ENCODE measurements at regions not wholly inside any gene's neighbourhood (a gene's known extent, or its start where the extent isn't known, plus 50 kb on each side); places are given as distances from the start of the nearest gene placed in this dataset.
"Not testable (repeated sequence)": the region's sequence is repeated elsewhere in the genome, so short reads cannot be mapped to it uniquely, and the experiment has no call there.

- not testable (repeated sequence) for DNase-seq (ENCODE audit: low read depth)
These were observed 63.1 kb downstream of the TRIM43 start for GRCh38 chr2:95654897-95655296.

- DNase-seq (ENCODE audit: low read depth), result not testable (repeated sequence)
These were observed 64.8 kb downstream of the TRIM43 start for GRCh38 chr2:95656553-95656952.

- DNase-seq (ENCODE audit: low read depth), result not testable (repeated sequence)
These were observed 66.1 kb downstream of the TRIM43 start for GRCh38 chr2:95657937-95658336.

- DNase-seq (ENCODE audit: low read depth), result not testable (repeated sequence)
These were observed 69.2 kb downstream of the TRIM43 start for GRCh38 chr2:95660766-95661562.

- not testable (repeated sequence) for DNase-seq (ENCODE audit: low read depth)
These were observed 72.0 kb downstream of the TRIM43 start for GRCh38 chr2:95663471-95664441.

- DNase-seq (ENCODE audit: low read depth), result not testable (repeated sequence)
These were observed 74.8 kb downstream of the TRIM43 start for GRCh38 chr2:95666636-95667035.

- DNase-seq (ENCODE audit: low read depth), result no peak
These were observed 75.7 kb downstream of the TRIM43 start for GRCh38 chr2:95667480-95667879.

GRCh38 chr2:95668934-95669333 is 77.1 kb downstream of the TRIM43 start:
- DNase-seq (ENCODE audit: low read depth), result not testable (repeated sequence)

GRCh38 chr2:95669441-95669991 is 77.7 kb downstream of the TRIM43 start:
- DNase-seq (ENCODE audit: low read depth), result no peak

GRCh38 chr2:95670167-95670566 is 78.4 kb downstream of the TRIM43 start:
- no peak for DNase-seq (ENCODE audit: low read depth)

GRCh38 chr2:95670686-95671085 is 78.9 kb downstream of the TRIM43 start:
- no peak for DNase-seq (ENCODE audit: low read depth)

- not testable (repeated sequence) for DNase-seq (ENCODE audit: low read depth)
These were observed 79.4 kb downstream of the TRIM43 start for GRCh38 chr2:95671171-95671570.

- DNase-seq (ENCODE audit: low read depth), result not testable (repeated sequence)
These were observed 80.2 kb downstream of the TRIM43 start for GRCh38 chr2:95671992-95672391.

GRCh38 chr2:95672500-95672899 is 80.7 kb downstream of the TRIM43 start:
- DNase-seq (ENCODE audit: low read depth), result not testable (repeated sequence)

GRCh38 chr2:95674186-95674585 is 82.4 kb downstream of the TRIM43 start:
- DNase-seq (ENCODE audit: low read depth), result no peak

GRCh38 chr2:95676573-95676972 is 84.8 kb downstream of the TRIM43 start:
- DNase-seq (ENCODE audit: low read depth), result not testable (repeated sequence)

- no peak for DNase-seq (ENCODE audit: low read depth)
These were observed 85.5 kb downstream of the TRIM43 start for GRCh38 chr2:95677346-95677745.

GRCh38 chr2:95677833-95678232 is 86.0 kb downstream of the TRIM43 start:
- not testable (repeated sequence) for DNase-seq (ENCODE audit: low read depth)

- not testable (repeated sequence) for DNase-seq (ENCODE audit: low read depth)
These were observed 89.4 kb downstream of the TRIM43 start for GRCh38 chr2:95681158-95681557.

GRCh38 chr2:95681589-95682081 is 89.8 kb downstream of the TRIM43 start:
- DNase-seq (ENCODE audit: low read depth), result not testable (repeated sequence)

- not testable (repeated sequence) for DNase-seq (ENCODE audit: low read depth)
These were observed 91.2 kb downstream of the TRIM43 start for GRCh38 chr2:95682889-95683517.

GRCh38 chr2:95685513-95685912 is 93.7 kb downstream of the TRIM43 start:
- no peak for DNase-seq (ENCODE audit: low read depth)

All from non-pigmented ciliary epithelial cell (primary cell).